DND-41 (cell line): ENCODE measurements at regions not wholly inside any gene's neighbourhood (a gene's known extent, or its start where the extent isn't known, plus 50 kb on each side); places are given as distances from the start of the nearest gene placed in this dataset.

Source experiments
- CTCF ChIP-seq: IDR thresholded peaks from 2 replicates; pipeline ENCODE4 v1.5.1; 2012; ENCODE audit warnings: borderline replicate concordance, low read length, moderate library complexity, mild to moderate bottlenecking; ENCODE audit not compliant: poor library complexity, severe bottlenecking; ENCODE audit errors: extremely low read depth
- EZH2 ChIP-seq: IDR thresholded peaks from 3 replicates; pipeline ENCODE4 v1.6.1; 2012; ENCODE audit warnings: borderline replicate concordance, low read depth, mild to moderate bottlenecking, moderate library complexity, low read length, inconsistent platforms; ENCODE audit not compliant: severe bottlenecking

GRCh38 chr9:86836266-86836665 is 111.0 kb downstream of the GAS1 start:
- TF ChIP-seq CTCF (no peak), EZH2 (no peak)
